ENCODE measurements at regions not wholly inside any gene's neighbourhood (a gene's known extent, or its start where the extent isn't known, plus 50 kb on each side); places are given as distances from the start of the nearest gene placed in this dataset.

- WGBS, result 60% methylated on average over 3 of the region's 3 CpGs
- Histone ChIP-seq H3K4me3 (ENCODE audit: low read depth, low read length) (no peak overlapping the region), H3K4me1 (ENCODE audit: insufficient read depth) (no peaks in the 10 kb centered on the region), H3K27ac (ENCODE audit: low read depth) (no peak overlapping the region), H3K36me3 (ENCODE audit: insufficient read depth) (no peaks in the 10 kb centered on the region)
- DNase-seq (ENCODE audit: extremely low spot score), result no peak
Observed at GRCh38 chr4:116055857-116056827, 942.7 kb upstream of the NDST4 start.

GRCh38 chr4:116027311-116027710, 913.9 kb upstream of the NDST4 start:
- no peak for DNase-seq (ENCODE audit: extremely low spot score)

GRCh38 chr4:116024954-116025708, 911.7 kb upstream of the NDST4 start:
- WGBS, result 35% methylated on average over 1 of the region's 1 CpG
- DNase-seq (ENCODE audit: extremely low spot score), result no peak
- no peak overlapping the region for H3K4me3 ChIP-seq (ENCODE audit: low read depth, low read length)
- no peaks in the 10 kb centered on the region for H3K36me3 ChIP-seq (ENCODE audit: insufficient read depth)
- H3K27ac ChIP-seq (ENCODE audit: low read depth), result no peak overlapping the region
- no peaks in the 10 kb centered on the region for H3K4me1 ChIP-seq (ENCODE audit: insufficient read depth)

More at GRCh38 chr4:116027311-116027710, 913.9 kb upstream of the NDST4 start:
- 61% methylated on average over 2 of the region's 2 CpGs for WGBS
- no peak overlapping the region for H3K4me3 ChIP-seq (ENCODE audit: low read depth, low read length)
- no peaks in the 10 kb centered on the region for H3K36me3 ChIP-seq (ENCODE audit: insufficient read depth)
- no peak overlapping the region for H3K27ac ChIP-seq (ENCODE audit: low read depth)
- no peaks in the 10 kb centered on the region for H3K4me1 ChIP-seq (ENCODE audit: insufficient read depth)

- Histone ChIP-seq H3K4me3 (ENCODE audit: low read depth, low read length) (no peak overlapping the region), H3K4me1 (ENCODE audit: insufficient read depth) (no peaks in the 10 kb centered on the region), H3K36me3 (ENCODE audit: insufficient read depth) (no peaks in the 10 kb centered on the region), H3K27ac (ENCODE audit: low read depth) (no peak overlapping the region)
- DNase-seq (ENCODE audit: extremely low spot score), result no peak
- WGBS, result 76% methylated on average over 5 of the region's 5 CpGs
Observed at GRCh38 chr4:116023049-116023448, 909.6 kb upstream of the NDST4 start.

GRCh38 chr4:116020141-116020722, 906.8 kb upstream of the NDST4 start:
- DNase-seq (ENCODE audit: extremely low spot score), result no peak
- no peaks in the 10 kb centered on the region for H3K4me1 ChIP-seq (ENCODE audit: insufficient read depth)
- H3K36me3 ChIP-seq (ENCODE audit: insufficient read depth), result no peaks in the 10 kb centered on the region
- no peak overlapping the region for H3K4me3 ChIP-seq (ENCODE audit: low read depth, low read length)
- H3K27ac ChIP-seq (ENCODE audit: low read depth), result no peak overlapping the region
- WGBS, result 89% methylated on average over 4 of the region's 4 CpGs

- DNase-seq (ENCODE audit: extremely low spot score), result no peak
- H3K27ac ChIP-seq (ENCODE audit: low read depth), result no peak overlapping the region
- H3K4me1 ChIP-seq (ENCODE audit: insufficient read depth), result no peaks in the 10 kb centered on the region
- WGBS, result 83% methylated on average over 3 of the region's 3 CpGs
- H3K36me3 ChIP-seq (ENCODE audit: insufficient read depth), result no peaks in the 10 kb centered on the region
- no peak overlapping the region for H3K4me3 ChIP-seq (ENCODE audit: low read depth, low read length)
Observed at GRCh38 chr4:116018831-116019230, 905.4 kb upstream of the NDST4 start.

GRCh38 chr4:116016201-116016600, 902.8 kb upstream of the NDST4 start:
- Histone ChIP-seq H3K36me3 (ENCODE audit: insufficient read depth) (no peaks in the 10 kb centered on the region), H3K4me1 (ENCODE audit: insufficient read depth) (no peaks in the 10 kb centered on the region), H3K4me3 (ENCODE audit: low read depth, low read length) (no peak overlapping the region), H3K27ac (ENCODE audit: low read depth) (no peak overlapping the region)
- DNase-seq (ENCODE audit: extremely low spot score), result no peak
- WGBS, result 79% methylated on average over 3 of the region's 3 CpGs

- Histone ChIP-seq H3K4me1 (ENCODE audit: insufficient read depth) (no peaks in the 10 kb centered on the region), H3K4me3 (ENCODE audit: low read depth, low read length) (no peak overlapping the region), H3K27ac (ENCODE audit: low read depth) (no peak overlapping the region), H3K36me3 (ENCODE audit: insufficient read depth) (no peaks in the 10 kb centered on the region)
- no peak for DNase-seq (ENCODE audit: extremely low spot score)
- 79% methylated on average over 5 of the region's 5 CpGs for WGBS
Observed at GRCh38 chr4:116015549-116015948, 902.1 kb upstream of the NDST4 start.

GRCh38 chr4:116015062-116015461, 901.6 kb upstream of the NDST4 start:
- Histone ChIP-seq H3K4me3 (ENCODE audit: low read depth, low read length) (no peak overlapping the region), H3K4me1 (ENCODE audit: insufficient read depth) (no peaks in the 10 kb centered on the region), H3K36me3 (ENCODE audit: insufficient read depth) (no peaks in the 10 kb centered on the region), H3K27ac (ENCODE audit: low read depth) (no peak overlapping the region)
- no peak for DNase-seq (ENCODE audit: extremely low spot score)
- 63% methylated on average over 1 of the region's 1 CpG for WGBS

- no peak overlapping the region for H3K4me3 ChIP-seq (ENCODE audit: low read depth, low read length)
- DNase-seq (ENCODE audit: extremely low spot score), result no peak
- WGBS, result 64% methylated on average over 4 of the region's 4 CpGs
Observed at GRCh38 chr4:116010923-116011322, 897.5 kb upstream of the NDST4 start.

GRCh38 chr4:116005806-116006088, 892.3 kb upstream of the NDST4 start:
- Histone ChIP-seq H3K27ac (ENCODE audit: low read depth) (no peak overlapping the region), H3K4me3 (ENCODE audit: low read depth, low read length) (no peak overlapping the region), H3K36me3 (ENCODE audit: insufficient read depth) (no peaks in the 10 kb centered on the region), H3K4me1 (ENCODE audit: insufficient read depth) (no peaks in the 10 kb centered on the region)
- DNase-seq (ENCODE audit: extremely low spot score), result no peak
- WGBS, result 75% methylated on average over 1 of the region's 1 CpG

More at GRCh38 chr4:116010923-116011322, 897.5 kb upstream of the NDST4 start:
- H3K4me1 ChIP-seq (ENCODE audit: insufficient read depth), result no peaks in the 10 kb centered on the region
- no peaks in the 10 kb centered on the region for H3K36me3 ChIP-seq (ENCODE audit: insufficient read depth)
- no peak overlapping the region for H3K27ac ChIP-seq (ENCODE audit: low read depth)

- 58% methylated on average over 3 of the region's 3 CpGs for WGBS
Observed at GRCh38 chr4:116005037-116005805, 891.8 kb upstream of the NDST4 start.

GRCh38 chr4:116001291-116001690, 887.9 kb upstream of the NDST4 start:
- no peak for DNase-seq (ENCODE audit: extremely low spot score)
- H3K4me1 ChIP-seq (ENCODE audit: insufficient read depth), result no peaks in the 10 kb centered on the region
- no peak overlapping the region for H3K27ac ChIP-seq (ENCODE audit: low read depth)
- WGBS, result 80% methylated on average over 4 of the region's 4 CpGs
- H3K36me3 ChIP-seq (ENCODE audit: insufficient read depth), result no peaks in the 10 kb centered on the region
- no peak overlapping the region for H3K4me3 ChIP-seq (ENCODE audit: low read depth, low read length)

More at GRCh38 chr4:116005037-116005805, 891.8 kb upstream of the NDST4 start:
- Histone ChIP-seq H3K4me1 (ENCODE audit: insufficient read depth) (no peaks in the 10 kb centered on the region), H3K36me3 (ENCODE audit: insufficient read depth) (no peaks in the 10 kb centered on the region), H3K27ac (ENCODE audit: low read depth) (no peak overlapping the region), H3K4me3 (ENCODE audit: low read depth, low read length) (no peak overlapping the region)
- no peak for DNase-seq (ENCODE audit: extremely low spot score)

Data from urinary bladder (tissue), 3 donors.